ENCODE measurements at regions not wholly inside any gene's neighbourhood (a gene's known extent, or its start where the extent isn't known, plus 50 kb on each side); places are given as distances from the start of the nearest gene placed in this dataset.

DNA sequence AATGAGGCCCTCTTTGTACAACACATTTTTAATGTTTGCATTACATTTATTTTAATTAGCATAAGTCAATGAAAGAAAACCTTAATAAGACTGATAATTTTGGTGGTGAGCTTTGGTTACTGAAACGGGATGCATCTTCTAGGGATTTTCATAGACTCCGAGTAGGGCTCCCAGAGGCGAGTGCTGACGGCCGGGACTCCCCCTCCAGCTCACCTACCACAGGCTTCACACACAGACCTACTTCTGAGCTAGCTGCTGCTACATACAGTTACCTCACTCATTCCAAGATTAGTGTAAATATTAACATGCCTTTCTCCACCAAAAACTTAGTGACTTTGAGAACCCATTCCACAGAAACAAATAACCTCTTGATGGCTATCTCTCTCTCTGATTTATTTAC, 271.1 kb downstream of the GALR1 start:
- Histone ChIP-seq H3K27me3 (ENCODE audit: control insufficient read depth, extremely low read depth, insufficient read depth, low read length) (no peaks in the 10 kb centered on the region), H3K9me1 (ENCODE audit: control insufficient read depth, extremely low read depth, insufficient read depth, low read length) (no peaks in the 10 kb centered on the region), H3K4me1 (ENCODE audit: control insufficient read depth, extremely low read depth, insufficient read depth, low read length) (no peaks in the 10 kb centered on the region), H3K27ac (ENCODE audit: control insufficient read depth, insufficient read depth, low read length) (no peak overlapping the region), H3K36me3 (ENCODE audit: control insufficient read depth in 2 of 2, extremely low read depth in 1 of 2, insufficient read depth in 2 of 2, low read length in 2 of 2) (no peaks in the 10 kb centered on the region), H3K9ac (ENCODE audit: control insufficient read depth, extremely low read depth, insufficient read depth, low read length) (no peak overlapping the region), H2AFZ (ENCODE audit: control insufficient read depth, low read length) (no peak overlapping the region), H3K79me2 (ENCODE audit: control insufficient read depth, insufficient read depth, low read length) (no peaks in the 10 kb centered on the region), H3K9me3 (ENCODE audit: control insufficient read depth, low read depth, low read length) (peaks cover 6% of the 10 kb centered on the region), H3K4me3 (ENCODE audit: control insufficient read depth in 2 of 3, extremely low read depth in 1 of 3, insufficient read depth in 2 of 3, low read depth in 1 of 3, low read length in 3 of 3) (no peak overlapping the region), H4K20me1 (ENCODE audit: control insufficient read depth, extremely low read depth, insufficient read depth, low read length) (no peaks in the 10 kb centered on the region), H3K4me2 (ENCODE audit: control insufficient read depth, extremely low read depth, insufficient read depth, low read depth, low read length) (no peak overlapping the region)
- FAIRE-seq = no peak
- DNase-seq (ENCODE audit: low read depth, low spot score) = no peak
- dilution Hi-C loops (cut with MboI; ENCODE audit: extremely low pct_ligation_motif_present, low sequenced_read_pairs) = no loop called here
- TF ChIP-seq EZH2 (IDR thresholded peaks at IDR 0.05; ENCODE audit: low read length) = no peak
- TF ChIP-seq, protein P1, sequence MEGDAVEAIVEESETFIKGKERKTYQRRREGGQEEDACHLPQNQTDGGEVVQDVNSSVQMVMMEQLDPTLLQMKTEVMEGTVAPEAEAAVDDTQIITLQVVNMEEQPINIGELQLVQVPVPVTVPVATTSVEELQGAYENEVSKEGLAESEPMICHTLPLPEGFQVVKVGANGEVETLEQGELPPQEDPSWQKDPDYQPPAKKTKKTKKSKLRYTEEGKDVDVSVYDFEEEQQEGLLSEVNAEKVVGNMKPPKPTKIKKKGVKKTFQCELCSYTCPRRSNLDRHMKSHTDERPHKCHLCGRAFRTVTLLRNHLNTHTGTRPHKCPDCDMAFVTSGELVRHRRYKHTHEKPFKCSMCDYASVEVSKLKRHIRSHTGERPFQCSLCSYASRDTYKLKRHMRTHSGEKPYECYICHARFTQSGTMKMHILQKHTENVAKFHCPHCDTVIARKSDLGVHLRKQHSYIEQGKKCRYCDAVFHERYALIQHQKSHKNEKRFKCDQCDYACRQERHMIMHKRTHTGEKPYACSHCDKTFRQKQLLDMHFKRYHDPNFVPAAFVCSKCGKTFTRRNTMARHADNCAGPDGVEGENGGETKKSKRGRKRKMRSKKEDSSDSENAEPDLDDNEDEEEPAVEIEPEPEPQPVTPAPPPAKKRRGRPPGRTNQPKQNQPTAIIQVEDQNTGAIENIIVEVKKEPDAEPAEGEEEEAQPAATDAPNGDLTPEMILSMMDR (optimal IDR thresholded peaks at IDR 0.05 in 1 of 3, IDR thresholded peaks at IDR 0.05 in 1 of 3, conservative IDR thresholded peaks at IDR 0.05 in 1 of 3; ENCODE audit: extremely low read depth in 1 of 3, insufficient read depth in 2 of 3, low read length in 3 of 3) = no peak

DNA sequence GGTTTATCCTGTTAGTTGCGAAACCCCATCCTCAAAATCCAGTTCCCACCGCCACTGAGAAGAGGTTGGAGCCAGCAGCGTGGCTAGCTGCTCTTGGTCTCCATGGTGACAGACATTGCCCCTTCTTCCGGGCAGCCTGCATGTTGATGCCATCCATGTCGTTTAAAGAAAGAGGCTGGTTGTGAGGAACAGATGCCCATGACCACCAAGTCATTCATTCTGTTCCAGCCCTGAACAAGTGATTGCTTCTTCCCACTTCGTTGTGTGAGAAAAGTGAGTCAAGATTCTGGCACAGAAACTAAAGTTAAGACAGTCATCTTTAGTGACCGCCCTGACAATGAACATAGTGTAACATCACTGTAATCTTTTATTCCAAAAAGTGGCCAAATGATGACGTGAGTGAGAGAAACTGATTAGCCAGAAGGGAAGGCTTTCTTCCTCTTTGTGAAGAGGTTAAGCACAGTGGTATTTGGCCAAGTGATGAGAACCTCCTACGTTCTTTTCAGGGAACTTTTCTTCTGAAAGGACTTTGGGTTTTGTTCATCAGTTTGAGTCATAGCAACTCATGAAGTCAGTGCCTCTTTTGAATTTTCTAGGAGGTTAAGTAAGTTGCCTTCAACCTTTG, 272.5 kb downstream of the GALR1 start:
- no peaks in the 10 kb centered on the region for H3K36me3 ChIP-seq (ENCODE audit: control insufficient read depth in 2 of 2, extremely low read depth in 1 of 2, insufficient read depth in 2 of 2, low read length in 2 of 2)
- no peak overlapping the region for H2AFZ ChIP-seq (ENCODE audit: control insufficient read depth, low read length)
- dilution Hi-C loops (cut with MboI; ENCODE audit: extremely low pct_ligation_motif_present, low sequenced_read_pairs) = no loop called here
- no peaks in the 10 kb centered on the region for H3K4me1 ChIP-seq (ENCODE audit: control insufficient read depth, extremely low read depth, insufficient read depth, low read length)
- H3K27ac ChIP-seq (ENCODE audit: control insufficient read depth, insufficient read depth, low read length) = no peak overlapping the region
- no peaks in the 10 kb centered on the region for H3K9me1 ChIP-seq (ENCODE audit: control insufficient read depth, extremely low read depth, insufficient read depth, low read length)
- H3K79me2 ChIP-seq (ENCODE audit: control insufficient read depth, insufficient read depth, low read length) = no peaks in the 10 kb centered on the region
- peaks cover 14% of the 10 kb centered on the region for H3K9me3 ChIP-seq (ENCODE audit: control insufficient read depth, low read depth, low read length)
- DNase-seq (ENCODE audit: low read depth, low spot score) (no peak), FAIRE-seq (no peak)
- H3K4me3 ChIP-seq (ENCODE audit: control insufficient read depth in 2 of 3, extremely low read depth in 1 of 3, insufficient read depth in 2 of 3, low read depth in 1 of 3, low read length in 3 of 3) = no peak overlapping the region
- TF ChIP-seq EZH2 (IDR thresholded peaks at IDR 0.05; ENCODE audit: low read length) = no peak
- TF ChIP-seq, protein P1 (optimal IDR thresholded peaks at IDR 0.05 in 1 of 3, IDR thresholded peaks at IDR 0.05 in 1 of 3, conservative IDR thresholded peaks at IDR 0.05 in 1 of 3; ENCODE audit: extremely low read depth in 1 of 3, insufficient read depth in 2 of 3, low read length in 3 of 3) = no peak
- no peak overlapping the region for H3K4me2 ChIP-seq (ENCODE audit: control insufficient read depth, extremely low read depth, insufficient read depth, low read depth, low read length)
- H3K27me3 ChIP-seq (ENCODE audit: control insufficient read depth, extremely low read depth, insufficient read depth, low read length) = no peaks in the 10 kb centered on the region
- no peak overlapping the region for H3K9ac ChIP-seq (ENCODE audit: control insufficient read depth, extremely low read depth, insufficient read depth, low read length)
- H4K20me1 ChIP-seq (ENCODE audit: control insufficient read depth, extremely low read depth, insufficient read depth, low read length) = no peaks in the 10 kb centered on the region

Measured in keratinocyte (primary cell).